Hypothalamus (tissue), 51 donors: ENCODE measurements at regions not wholly inside any gene's neighbourhood (a gene's known extent, or its start where the extent isn't known, plus 50 kb on each side); places are given as distances from the start of the nearest gene placed in this dataset.
A peak's percentile ranks its signal among the peaks of the same experiment; 100 is the strongest.
"Not testable (repeated sequence)": the region's sequence is repeated elsewhere in the genome, so short reads cannot be mapped to it uniquely, and the experiment has no call there.

Experiments
- DNase-seq, 51 donors: peaks; one replicate each; lab custom pipeline; 2025; lab: John Stamatoyannopoulos, UW

- no peak for DNase-seq
These were observed 110.1 kb upstream of the BTG1 start for GRCh38 chr12:92255741-92256140.

GRCh38 chr12:92253301-92253700 is 107.7 kb upstream of the BTG1 start:
- no peak for DNase-seq

GRCh38 chr12:92248977-92249376 is 103.3 kb upstream of the BTG1 start:
- no peak for DNase-seq

DNA sequence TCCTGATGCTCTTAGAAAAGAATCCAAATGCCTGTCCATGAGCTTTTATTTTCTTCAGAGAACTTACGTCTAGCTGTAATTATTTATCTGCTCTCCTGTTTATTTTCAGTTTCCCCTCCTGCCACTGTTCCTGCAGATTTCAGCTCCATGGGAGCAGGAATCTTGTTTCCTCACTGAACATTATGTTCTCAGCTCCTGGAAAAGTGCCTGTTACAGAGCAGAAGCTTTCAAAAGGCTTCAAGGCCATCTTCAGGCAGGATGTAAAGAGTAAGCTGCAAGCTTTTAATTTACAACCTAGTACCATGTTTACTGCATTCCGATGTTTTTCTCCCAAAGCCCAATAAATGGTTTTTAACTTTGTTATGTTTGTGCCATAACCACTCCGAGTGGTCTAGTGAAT is 98.4 kb upstream of the BTG1 start:
- DNase-seq = peak in 8 of 51 donors; percentile 1 to 11 (median 4)

- no peak for DNase-seq
These were observed 97.3 kb upstream of the BTG1 start for GRCh38 chr12:92242907-92243306.

DNA sequence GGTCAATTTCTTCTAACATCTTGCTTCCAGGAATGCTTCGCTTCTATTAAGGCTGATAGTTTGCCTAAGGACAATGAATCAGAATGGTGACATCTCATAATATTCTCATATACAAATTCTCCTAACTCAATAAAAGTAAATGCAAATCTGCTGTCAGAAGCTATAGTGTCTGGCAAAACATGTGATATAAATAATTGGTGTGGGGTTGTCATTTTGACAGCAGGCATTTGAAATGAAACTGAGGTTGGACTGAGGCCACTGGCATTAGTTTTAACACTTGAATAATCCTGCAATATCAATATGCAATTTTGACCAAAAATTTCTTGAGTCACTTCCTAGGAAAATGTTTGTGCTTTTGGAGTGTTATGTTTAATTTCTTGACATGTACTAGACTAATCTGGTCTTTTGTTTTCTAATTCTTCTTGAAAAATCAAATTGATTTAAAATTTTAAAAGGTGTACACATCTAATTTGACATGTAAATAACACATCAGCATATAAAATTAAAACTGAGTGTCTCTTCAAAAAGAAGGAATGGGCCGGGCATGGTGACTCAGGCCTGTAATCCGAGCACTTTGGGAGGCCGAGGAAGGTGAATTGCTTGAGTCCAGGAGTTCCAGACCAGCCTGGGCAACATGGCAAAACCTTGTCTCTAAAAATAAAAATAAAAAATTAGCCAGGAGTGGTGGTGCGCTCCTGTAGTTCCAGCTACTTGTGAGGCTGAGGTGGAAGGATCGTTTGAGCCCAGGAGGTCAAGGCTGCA is 92.3 kb upstream of the BTG1 start:
- DNase-seq = no peak

DNA sequence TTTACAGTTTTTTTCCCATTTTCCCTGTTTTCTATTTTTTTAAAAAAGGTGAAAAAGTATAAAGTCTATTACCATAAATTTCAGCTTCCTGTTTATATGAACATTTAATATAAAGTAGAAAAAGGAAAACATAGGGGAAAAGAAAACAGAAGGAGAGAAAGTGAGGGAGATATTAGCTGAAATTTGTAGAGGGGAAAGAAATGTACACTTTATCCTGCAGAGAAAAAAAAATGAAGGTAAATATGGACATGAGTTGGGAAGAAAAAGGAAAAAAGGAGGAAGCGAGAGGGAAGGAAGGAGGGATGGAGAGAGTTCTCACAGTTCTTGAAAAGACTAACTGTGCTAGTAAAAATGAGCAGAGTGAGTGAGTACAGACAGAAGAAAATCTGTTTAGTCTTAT is 91.6 kb upstream of the BTG1 start:
- DNase-seq = no peak

DNA sequence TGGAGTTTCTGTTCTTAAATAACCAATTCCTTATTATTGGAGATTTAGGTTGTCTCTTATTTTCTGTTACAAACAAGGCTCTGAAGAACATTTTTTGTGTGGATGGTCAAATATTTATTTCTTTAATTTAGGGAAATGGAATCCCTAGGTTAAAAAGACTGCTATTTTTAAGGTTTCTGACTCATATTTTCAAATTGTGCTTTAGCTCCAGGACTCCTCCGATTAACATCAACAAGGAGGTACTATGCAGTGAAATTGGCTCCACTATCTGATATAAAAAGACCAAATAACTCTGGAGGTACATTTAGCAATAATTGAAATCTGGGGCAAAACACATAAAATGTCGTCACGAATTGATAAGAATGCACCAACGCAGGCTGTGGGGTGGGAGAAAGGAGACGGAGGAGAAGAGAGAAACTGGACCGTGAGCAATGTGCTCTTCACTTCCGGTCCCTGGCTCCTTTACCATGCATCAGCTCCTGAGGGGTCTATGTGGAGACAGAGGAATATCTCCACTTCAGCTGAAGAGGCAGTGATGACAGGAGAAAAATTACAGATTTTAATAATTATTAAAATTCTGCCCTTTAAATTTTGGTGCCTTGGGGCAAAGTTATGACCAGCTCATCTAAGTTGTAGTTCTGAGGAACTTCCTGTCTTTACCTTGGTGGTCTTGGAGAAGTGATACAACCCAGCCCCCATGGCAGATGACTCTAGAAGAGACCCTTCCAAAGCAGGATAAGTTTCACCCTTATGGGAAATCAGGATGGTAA is 90.2 kb upstream of the BTG1 start:
- DNase-seq = no peak

DNA sequence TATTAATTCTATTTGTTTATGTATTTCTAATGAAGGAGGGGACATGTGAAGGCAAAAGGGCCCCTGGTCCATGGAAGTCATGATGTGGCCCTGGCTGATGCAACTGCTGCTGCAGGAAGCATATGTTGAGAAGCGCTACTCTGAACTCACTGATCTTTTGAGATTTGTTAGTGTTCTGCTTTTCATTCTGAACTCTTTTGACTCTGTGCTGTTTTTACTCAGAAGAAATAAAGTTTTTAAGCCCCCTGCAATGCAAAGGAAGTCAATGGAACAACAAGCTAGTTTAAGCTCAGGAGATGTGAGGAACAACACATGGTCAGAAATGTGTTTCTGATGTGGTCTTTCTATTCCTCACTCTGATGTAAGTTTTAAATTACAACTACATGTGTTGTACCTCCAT is 88.9 kb upstream of the BTG1 start:
- DNase-seq = peak in 1 of 51 donors; percentile 1

DNA sequence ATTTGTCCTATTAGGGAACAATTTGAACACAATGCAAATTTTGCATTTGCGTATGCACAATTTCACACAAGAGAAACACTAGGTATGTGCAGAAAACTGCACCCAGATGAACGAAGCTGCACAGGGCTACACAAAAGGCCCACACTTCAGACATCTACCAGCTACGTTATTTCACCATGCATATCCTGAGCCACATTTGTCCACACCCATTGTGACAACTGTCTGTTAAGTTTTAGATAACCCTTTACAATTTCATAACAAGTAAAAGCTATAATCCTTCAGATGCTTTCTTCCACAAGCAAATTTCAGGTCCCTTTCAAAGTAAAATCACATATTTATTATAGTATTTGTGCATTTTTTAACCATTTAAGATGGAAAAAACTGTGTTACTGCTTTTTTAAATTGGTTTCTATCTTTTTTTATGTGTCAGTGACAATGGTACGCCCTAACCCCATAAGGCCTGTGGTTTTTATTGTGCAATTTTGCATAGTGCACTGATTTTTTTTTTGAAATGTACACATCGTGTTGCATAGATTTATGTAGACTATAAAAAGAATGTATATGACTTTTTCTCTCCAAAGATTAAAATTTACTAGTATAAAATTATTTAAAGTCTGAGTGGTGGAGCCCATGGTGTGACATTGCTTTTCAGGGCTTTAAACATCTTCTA is 87.8 kb upstream of the BTG1 start:
- DNase-seq = no peak

DNA sequence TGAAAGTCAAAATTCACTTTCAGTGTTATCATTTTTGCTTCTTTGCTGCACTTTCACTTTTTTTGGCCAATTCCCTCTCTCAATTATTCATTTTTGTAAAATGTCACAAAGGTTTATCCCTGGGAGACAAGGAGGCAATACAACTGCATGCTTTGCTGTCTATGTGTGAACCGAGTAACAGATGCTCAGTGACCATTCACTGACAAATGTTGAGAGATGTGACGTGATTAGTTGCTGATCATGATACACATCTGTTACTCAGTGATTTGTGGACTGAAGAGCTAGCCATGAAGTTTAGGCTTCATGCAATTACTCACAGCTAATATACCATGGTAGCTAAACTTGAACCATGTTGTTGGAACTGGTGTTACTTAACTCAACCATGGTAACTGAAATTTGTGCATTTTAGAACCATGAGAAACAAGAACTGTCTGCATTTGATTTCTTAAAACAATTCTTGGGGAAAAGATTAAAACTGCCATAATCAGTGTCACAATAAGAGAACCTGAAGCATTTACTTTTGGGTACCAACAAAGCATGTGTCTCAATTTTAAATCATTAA is 86.8 kb upstream of the BTG1 start:
- DNase-seq = not testable (repeated sequence)

GRCh38 chr12:92231945-92232344 is 86.3 kb upstream of the BTG1 start:
- DNase-seq = not testable (repeated sequence)

- not testable (repeated sequence) for DNase-seq
These were observed 85.9 kb upstream of the BTG1 start for GRCh38 chr12:92231532-92231931.

- DNase-seq = no peak
These were observed 83.7 kb upstream of the BTG1 start for GRCh38 chr12:92229381-92229780.

DNA sequence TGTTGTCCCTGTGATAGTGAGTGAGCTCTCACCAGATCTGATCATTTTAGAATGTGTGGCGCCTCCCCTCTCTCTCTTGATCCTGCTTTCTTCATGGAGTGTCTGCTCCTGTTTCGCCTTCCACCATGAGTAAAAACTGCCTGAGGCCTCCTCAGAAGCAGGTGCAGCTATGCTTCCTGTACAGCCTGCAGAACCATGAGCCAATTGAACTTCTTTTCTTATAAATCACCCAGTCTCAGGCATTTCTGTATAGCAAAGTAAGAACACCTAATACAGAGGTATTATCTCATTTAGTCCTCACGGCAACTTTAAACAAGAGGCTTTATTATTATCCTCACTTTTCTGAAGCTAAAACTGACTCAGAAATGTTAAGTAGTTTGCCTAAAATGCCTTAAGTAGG is 81.3 kb upstream of the BTG1 start:
- DNase-seq = no peak

DNA sequence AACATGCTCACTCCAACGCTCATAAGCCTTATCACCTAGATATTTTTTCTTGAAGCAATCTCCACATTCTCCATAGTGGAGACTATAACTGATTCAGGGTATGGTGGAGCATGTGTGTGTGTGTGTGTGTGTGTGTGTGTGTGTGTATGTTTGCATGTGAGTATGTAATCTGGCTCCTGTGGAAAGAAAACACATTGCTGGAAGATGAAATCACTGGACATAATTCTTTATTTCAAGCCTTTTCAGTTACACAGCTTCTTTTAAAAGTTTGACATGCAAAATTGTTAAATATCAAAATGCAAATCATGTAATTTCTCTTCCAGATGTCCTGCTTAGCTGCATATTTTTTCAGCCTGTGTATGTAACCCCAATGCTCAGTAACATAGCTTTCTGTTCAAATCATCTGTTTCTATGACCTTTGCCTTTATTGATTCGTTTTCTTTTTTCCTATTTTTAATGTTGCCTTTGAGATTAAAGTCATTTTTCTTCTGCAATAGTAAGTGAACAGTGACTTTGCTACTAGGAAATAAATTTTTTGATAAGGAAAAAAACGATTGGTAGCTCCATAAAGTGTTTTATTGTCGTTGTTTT is 80.5 kb upstream of the BTG1 start:
- no peak for DNase-seq

DNA sequence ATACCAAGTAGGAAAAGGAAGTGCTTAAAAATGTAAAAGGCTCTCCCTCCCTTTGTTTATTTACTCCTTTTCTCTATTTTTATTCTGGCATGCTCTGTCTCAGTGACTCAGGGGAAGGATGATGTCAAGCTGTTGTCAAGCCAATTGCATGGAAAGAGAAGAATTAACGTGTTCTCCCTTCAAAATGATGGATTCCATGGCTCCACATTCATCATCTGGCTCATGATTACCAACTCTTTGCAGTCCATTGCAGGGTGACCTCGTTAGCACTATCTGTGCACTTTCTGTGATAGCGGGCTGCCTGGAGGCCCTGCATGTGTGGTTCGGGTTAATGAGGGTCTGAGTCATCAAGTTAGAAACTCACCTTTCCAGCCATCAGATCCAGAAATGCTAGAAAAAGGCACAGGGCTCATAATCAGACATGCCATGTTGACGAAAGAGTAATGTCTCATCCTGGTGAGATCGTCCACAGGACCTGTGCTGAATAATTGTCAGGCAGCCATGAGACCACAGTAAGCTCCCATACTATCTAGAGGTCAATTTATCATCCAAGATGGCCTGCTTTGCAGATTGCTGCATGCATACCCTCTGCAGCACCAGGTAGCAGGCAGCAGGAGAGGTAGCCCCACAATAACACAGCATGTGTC is 79.2 kb upstream of the BTG1 start:
- no peak for DNase-seq

DNA sequence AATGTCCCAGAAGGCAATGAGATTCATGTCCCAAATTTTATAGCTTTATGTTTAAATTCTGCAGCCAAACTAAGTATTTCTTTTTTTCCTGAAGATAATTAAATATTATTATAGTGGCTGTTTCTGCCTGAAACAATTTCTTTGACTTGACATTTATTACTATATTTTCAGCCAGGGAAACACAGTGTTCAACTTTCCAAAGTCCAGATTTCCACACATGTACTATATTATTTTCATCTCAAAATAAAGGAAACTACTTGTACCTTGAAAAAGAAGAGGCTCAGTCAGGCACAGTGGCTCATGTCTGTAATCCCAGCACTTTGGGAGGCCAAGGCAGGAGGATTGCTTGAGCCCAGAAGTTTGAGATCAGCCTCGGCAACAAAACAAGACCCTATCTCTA is 77.8 kb upstream of the BTG1 start:
- no peak for DNase-seq

DNA sequence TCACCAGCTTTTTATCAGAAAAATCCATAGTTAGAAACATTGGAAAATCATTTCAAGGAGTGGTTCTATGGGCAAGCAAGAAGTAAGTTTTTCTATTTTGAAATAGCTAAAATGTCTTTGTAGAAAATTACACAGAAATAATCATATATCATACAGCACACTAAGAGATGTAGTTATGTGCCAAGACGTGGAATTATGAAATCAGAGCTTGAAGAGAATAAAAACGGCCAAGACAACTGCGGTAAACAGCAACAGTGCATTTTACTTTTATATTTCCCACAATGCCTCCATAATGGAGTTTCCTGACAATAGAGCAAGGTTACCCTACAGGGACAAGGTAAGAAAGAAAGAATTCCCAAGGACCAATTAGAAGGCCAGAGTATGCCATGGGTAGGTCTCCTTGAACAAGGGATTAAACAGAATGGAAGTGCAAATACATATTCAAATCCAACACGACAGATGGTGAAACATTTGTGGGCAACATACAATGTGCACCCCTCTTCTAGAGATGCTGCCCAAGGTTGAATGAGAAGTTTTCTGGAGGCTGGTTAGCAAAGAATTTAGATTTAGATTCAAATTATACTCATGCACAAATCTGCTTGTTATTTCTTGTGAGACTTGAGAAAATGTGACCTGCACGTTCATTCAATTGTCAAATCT is 76.1 kb upstream of the BTG1 start:
- DNase-seq = no peak
